T-helper 2 cell (primary cell): ENCODE measurements at regions not wholly inside any gene's neighbourhood (a gene's known extent, or its start where the extent isn't known, plus 50 kb on each side); places are given as distances from the start of the nearest gene placed in this dataset.

ENCODE experiments used
- DNase-seq, 5 experiments: peaks; one replicate each; pipeline versions ENCODE4 v3.0.0 to v3.0.0-alpha.2; 2012 to 2022

DNA sequence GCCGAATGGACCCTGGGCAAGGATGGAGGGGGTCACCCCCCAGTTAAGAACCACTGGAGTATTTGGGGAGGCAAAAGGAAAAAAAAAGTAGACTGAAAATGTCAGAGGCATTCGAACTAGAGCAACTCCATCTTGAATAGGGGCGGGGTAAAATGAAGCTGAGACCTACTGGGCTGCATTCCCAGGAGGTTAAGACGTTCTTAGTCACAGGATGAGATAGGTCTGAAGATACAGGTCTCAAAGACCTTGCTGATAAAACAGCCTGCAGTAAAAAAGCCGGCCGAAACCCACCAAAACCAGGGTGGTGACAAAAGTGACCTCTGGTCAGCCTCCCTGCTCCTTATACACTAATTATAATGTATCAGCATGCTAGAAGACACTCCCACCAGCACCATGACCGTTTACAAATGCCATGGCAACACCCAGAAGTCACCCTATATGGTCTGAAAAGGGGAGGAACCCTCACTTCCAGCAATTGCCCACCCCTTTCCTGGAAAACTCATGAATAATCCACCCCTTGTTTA, 70.4 kb upstream of the KCNG1 start:
- no peak for DNase-seq

DNA sequence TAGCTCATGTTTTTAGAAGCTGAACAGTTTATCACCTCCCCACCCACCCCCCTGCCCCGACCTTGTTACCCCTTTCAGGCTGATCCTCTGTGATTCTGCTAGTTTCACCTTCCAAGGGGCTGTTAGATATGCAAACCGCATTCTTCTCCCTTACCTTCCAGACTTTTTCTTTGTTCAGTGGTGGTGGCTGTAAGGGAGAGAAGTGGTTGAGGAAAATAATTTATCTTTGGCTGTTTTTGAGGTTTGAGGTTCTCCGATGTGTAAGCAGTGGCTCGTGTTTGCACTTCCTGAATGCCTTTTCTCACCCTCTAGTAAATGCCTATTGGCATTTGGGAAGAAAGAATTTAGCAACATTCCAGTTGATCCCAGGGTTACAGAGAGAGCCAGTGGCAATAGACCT, 69.4 kb upstream of the KCNG1 start:
- no peak for DNase-seq

DNA sequence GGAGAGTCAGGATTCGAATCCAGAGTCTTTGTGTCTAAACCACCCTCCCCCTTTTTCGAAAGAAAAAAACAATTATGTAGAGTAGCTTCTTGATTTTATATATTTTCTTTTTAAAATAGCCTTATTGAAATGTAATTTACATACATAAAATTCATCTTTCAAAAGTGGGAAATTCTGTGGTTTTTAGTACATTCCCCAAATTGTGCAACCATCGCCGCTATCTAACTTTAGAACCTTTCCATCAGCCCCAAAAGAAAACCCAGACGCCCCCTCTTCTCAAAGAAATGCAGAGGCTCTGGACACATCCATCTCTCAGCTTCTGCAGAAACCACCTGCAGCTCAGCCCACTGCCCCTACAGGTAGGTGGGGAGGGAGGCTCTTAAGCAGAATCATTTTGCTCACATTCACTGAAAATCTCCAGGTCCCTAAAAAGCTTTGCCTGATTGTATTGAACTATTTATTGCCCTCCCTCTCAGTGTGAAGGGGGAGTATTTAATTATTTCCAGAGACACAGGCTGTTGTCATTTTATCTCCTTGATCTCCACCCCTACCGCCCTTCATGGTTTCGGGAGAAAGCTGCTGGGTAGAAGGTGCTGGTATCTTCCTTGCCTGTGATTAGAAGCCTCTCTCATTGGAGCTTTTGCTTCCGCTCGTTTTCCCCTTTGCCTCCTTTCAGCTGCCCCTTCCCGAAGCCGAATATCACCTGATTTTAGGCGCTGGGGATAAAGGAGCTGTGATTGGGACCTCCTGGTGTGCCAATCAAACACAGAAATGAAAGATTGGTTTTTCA, 68.7 kb upstream of the KCNG1 start:
- no peak for DNase-seq

DNA sequence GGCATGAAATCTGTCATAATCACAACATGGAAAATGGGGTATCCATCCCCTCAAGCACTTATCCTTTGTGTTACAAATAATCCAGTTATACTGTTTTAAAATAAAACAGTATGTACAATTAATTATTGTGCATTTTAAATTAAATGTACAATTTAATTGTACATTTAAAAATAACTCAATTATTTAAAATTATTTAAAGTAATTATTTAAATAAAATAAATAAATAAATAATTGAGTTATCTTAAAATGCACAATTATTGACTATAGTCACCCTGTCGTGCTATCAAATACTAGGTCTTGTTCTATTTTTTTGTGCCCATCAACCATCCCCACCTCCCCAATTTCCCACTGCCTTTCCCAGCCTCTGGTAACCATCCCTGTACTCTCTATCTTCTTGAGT, 66.9 kb upstream of the KCNG1 start:
- DNase-seq = no peak

DNA sequence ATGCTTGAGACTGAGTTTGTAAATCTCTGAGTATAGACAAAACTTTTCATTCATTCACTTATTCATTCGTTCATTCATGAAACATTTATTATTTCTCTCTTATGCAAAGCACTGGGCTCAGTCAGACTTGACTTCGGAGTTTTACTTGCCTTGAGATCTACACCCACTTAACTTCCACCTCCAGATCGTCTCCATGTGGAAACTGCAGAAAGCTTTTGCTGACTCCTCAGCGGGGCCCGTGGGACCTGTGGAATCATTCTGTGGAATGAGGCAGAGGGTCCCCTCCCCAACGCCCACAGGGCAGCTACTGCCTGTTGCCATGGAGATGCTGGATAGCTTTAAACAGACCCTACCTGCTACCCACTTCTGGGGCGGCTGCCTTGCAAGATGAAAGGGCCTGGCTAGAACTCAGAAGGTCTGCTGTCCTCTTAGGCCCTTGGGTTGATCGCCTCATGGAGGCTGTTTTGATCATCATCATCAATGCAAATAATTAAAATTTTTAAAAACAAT, 66.4 kb upstream of the KCNG1 start:
- DNase-seq = no peak

DNA sequence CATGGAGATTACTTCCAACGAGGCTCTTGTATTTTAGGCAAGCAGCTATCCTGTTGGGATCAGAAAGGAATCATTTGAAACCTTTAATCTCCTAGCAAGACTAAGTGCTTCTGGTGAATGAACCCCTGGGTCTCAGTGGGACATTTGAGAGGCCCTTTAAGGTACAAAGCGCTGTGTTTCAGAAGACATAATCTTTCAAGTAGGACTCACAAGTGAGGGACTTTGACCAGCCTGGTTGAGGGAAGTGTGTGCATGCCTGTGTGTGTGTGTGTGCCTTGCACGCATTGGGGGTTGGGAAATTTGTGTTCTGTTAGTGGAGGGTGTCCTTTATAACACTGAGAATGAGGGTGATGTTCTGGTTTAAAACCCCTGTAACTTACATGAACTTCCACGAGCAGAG, 64.4 kb upstream of the KCNG1 start:
- DNase-seq = no peak

DNA sequence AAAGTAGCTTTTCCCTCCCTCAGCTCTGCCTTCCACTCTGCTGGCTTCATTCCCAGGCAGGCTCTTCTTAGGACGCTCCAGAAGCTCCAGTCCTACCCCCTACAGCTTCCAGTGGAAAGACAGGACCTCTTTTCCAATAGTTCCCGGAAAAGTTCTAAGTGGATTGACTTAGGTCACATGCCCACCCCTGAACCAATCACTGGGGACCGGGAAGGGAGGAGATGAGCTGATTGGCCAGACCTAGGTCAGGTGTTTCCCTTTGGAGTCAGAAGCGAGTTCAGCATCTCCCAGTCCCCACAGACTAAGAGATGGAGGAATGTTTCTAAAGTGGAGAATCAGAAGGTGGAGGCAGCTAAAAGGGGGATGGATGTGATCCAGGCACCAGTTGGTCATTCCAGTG, 62.9 kb upstream of the KCNG1 start:
- DNase-seq = no peak

DNA sequence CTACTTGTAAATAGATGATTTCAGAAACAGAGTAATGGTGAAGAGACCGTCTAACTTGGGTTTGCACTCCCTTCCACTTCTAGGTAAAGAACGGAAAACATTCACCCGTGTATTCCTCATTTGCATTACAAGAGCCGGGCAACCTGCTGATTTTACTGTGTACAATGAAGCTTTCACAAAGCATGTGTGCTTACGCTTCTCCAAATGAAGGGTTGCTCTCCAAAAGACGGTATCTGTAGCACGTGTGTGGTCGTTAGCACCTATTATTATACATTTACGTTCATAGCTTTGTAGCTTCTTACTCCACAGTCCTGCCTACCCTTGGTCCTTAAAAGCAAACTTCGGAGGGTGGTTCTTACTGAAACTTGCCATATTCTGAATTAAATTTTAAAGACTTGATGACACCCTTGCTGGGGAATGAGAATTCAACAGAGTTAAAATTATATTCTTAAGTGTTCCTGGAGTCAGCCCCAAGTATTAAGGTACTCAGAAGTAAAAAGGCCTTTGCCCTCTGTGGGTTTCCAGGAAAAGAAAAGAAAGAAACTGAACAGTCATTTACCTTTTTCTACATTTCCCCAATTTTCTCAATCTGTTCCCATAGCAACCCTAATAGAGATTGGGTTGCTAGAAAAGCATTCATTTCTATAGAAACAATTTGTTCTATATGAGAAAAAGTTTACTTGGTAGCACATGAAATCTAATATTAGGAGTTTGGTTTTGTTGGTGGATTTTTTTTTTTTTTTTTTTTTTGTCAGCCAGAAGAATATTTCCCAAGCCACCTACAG, 61.9 kb upstream of the KCNG1 start:
- no peak for DNase-seq

DNA sequence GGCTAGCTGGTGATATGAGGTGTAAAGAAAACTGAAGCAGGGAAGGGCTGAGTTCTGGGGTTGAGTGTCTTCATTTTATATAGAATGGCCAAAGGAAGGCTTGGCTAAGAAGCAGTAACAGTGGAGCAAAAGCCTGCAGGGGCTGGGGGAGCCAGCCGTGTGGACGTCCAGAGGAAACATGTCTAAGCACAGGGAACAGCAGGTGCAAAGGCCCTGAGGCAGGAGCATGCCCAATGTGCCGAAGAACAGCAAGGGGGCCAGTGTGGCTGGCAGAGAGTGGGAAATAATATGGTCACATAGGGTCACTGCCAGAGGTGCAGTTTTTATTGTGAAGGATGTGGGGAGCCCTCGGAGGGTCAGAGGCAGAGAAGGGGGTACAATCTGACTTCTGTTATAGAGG, 60.5 kb upstream of the KCNG1 start:
- DNase-seq = no peak

DNA sequence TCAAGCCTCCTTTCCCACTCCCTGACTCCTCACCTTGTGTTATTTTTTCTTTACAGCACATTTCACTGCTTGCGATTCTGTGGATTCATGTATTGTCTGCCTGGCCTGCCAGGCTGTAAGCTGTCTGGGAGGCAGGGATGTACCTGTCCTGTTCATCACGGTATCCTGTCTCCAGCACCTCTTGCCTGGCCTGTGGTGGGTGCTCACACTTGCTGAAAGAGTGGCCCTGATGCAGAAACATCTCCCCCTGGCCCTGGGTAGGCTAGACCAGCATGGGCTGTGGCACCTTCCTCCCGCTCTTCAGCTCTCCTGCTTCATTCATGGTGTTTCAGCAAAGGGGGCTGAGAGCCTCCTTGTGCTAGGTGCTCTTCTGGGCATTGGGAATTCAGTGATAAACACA, 60.1 kb upstream of the KCNG1 start:
- no peak for DNase-seq

DNA sequence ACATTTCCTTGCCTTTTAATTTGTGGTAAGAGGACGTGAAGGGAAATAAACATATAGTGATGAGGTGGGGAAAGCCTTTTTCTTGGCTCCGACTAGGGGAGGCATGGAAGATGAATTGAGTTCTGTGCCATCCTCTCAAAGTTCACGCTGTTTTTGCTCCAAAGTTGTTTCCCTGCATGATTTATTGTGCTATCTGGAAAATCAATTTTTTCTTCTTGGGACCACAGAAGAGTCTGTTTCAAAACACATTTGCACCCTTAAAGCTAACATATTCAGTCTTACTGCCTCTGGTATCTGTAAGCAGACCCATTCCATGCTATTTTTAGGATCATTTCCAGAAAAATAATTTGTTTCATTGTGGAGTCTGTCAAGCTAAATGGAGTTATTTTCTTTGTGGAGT, 57.6 kb upstream of the KCNG1 start:
- DNase-seq = no peak

DNA sequence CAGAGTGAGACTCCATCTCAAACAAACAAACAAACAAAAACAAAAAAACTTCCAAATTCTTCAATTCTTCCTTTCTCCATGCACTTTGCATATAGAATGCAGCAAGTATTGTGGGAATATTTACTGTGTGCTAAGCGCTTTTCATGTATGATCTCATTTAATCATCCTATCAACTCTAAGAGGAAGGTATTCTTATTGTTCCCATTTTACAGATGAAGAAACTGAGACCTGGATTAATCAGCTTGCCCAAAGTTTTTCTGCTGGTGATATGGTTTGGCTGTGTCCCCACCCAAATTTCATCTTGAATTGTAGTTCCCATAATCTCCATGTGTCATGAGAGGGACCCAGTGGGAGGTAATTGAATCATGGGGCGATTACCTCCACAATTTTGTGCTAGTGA, 56.6 kb upstream of the KCNG1 start:
- DNase-seq = no peak

DNA sequence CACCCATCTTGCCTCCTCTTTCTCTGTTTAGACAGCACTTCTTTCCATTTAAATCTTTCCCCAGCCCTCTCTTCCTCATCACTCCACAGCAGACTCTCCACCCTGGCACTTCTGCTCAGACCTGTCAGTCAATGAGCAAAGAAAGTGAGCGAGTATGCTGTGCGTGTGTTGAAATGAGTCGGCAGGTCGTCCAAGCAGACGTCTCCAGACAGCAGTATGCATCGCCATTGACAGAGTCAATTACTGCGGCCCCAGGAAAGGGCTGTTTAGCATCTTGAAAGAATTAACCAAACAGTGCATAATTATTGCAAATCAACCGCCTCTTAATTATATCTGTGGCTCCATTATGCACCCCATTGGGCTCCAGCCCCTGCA, 54.8 kb upstream of the KCNG1 start:
- DNase-seq = no peak

DNA sequence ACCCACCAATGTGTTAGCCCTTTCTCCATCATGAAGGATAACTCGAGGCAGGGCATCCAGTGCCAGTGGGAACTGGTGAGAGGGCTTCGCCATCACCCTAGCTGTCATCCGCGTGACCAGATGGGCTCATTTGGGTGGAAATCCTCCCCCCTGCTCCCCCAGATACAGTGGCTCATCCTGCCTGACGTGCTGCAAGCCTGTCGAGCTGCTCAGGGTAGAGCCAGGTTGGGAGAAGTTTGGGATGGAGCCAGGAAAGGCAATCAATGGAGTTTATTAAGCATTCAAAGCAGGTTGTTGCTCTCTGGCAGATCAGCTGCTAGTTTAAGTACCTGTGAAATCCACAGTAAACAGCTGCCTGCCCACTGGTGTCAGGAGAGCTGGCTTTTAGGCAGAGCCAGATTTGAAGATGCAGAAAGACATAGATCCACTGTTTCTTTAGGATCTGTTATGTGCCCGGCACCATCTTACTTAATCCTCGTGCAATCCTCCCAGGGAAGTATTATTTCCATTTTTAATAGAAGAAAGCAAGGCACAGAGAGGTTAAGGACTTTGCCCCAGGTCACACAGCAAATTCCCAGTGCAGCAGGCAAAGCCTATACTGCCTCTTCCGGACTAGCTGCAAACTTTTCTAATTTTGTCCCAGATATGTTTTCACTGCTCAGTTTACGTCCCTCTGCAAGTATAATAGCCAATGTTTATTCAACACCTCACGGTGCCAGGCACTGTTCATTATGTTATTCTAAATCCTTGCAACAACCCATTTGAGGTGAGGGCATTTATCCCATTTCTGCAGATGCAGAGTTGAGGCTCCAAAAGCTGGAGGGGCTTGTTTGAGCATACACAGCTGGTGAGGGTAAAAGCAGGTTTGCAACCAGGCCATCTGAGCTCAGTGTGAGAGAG, 54.1 kb upstream of the KCNG1 start:
- DNase-seq = no peak

DNA sequence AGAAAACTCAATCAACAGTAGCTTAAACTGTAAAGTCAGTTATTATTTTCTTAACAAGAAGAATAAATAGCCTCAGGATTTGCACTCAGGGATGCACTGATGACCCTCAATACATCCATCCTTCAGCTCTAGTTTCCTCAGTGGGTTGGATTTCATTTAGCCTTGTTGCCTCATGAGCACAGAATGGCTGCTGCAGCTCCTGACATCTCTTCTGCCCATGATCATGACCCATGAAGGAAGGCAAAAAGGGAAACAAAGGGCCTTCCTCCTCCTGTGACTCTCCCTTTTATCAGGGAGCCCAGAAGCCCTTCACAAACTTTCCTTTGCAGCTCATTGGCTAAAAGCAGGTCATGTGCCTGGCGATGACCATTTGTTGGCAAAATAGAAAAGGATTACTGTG, 51.2 kb upstream of the KCNG1 start:
- no peak for DNase-seq
